GM13977 (cell line): ENCODE measurements at regions not wholly inside any gene's neighbourhood (a gene's known extent, or its start where the extent isn't known, plus 50 kb on each side); places are given as distances from the start of the nearest gene placed in this dataset.
"Not testable (repeated sequence)": the region's sequence is repeated elsewhere in the genome, so short reads cannot be mapped to it uniquely, and the experiment has no call there.

Experiments used
- DNase-seq: peaks from one replicate; pipeline ENCODE4 v3.0.0; 2012; ENCODE audit warnings: low spot score
- in situ Hi-C: fragments of 300-500 bp; cut with MboI; formaldehyde crosslinking; loops from one replicate; pipeline ENCODE4 v1.12.0; 2022; ENCODE audit warnings: low sequenced_read_pairs, low pct_unique_long_range_greater_than_20kb, mixed read lengths, inconsistent platforms; ENCODE audit not compliant: unreplicated experiment
- TF ChIP-seq, protein P1 (sequence below): IDR thresholded peaks from 2 replicates; pipeline ENCODE4 v1.5.1; 2012; ENCODE audit warnings: mild to moderate bottlenecking, control low read depth; ENCODE audit not compliant: insufficient read depth; ENCODE audit errors: extremely low read depth, missing control alignments

DNA sequence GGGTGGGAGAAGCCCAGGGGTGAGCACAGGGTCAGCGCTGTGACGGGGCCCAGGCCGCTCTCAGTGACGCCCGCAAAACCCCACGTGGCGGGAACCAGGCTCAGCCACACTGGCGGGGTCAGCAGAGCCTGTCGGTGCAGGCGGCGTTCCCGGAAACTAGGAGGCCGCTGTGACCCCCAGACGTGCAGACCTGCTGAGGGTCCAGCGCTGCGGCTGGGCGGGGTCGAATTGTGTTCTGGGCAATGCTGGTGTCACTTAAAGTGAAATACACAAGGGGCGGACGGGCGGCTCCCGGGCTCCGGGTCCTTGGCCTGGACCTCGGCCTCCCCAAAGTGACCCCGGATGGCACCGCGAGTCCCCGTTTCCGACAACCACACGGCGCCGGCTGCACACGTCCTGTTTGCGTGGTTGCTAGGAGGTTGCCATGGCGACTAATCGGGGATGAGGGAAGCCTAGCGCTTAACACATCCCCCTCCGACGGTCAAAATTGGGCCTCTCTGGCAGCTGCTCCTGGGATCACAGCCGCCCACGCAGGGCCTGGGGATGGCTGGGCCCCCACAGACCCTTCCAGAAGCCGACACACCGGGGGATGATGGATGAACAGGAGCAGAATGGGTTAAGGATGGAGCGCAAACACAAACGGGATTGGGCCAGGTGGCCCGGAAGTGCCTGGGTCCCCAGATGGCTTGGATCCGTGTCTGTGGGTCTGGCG lies 81.7 kb upstream of the PRR5 start:
- DNase-seq, result peak; percentile 69
- TF ChIP-seq, protein P1, sequence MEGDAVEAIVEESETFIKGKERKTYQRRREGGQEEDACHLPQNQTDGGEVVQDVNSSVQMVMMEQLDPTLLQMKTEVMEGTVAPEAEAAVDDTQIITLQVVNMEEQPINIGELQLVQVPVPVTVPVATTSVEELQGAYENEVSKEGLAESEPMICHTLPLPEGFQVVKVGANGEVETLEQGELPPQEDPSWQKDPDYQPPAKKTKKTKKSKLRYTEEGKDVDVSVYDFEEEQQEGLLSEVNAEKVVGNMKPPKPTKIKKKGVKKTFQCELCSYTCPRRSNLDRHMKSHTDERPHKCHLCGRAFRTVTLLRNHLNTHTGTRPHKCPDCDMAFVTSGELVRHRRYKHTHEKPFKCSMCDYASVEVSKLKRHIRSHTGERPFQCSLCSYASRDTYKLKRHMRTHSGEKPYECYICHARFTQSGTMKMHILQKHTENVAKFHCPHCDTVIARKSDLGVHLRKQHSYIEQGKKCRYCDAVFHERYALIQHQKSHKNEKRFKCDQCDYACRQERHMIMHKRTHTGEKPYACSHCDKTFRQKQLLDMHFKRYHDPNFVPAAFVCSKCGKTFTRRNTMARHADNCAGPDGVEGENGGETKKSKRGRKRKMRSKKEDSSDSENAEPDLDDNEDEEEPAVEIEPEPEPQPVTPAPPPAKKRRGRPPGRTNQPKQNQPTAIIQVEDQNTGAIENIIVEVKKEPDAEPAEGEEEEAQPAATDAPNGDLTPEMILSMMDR, result no peak
- in situ Hi-C loops, result loop anchor here (25.0 kb wide), 1 partner anchor 633 kb away; no protein-coding TSS in a partner anchor

- not testable (repeated sequence) for DNase-seq
- in situ Hi-C loops, result loop anchor here (25.0 kb wide), 1 partner anchor 632 kb away; no protein-coding TSS in a partner anchor
These were observed 82.4 kb upstream of the PRR5 start for GRCh38 chr22:44619560-44620128.

DNA sequence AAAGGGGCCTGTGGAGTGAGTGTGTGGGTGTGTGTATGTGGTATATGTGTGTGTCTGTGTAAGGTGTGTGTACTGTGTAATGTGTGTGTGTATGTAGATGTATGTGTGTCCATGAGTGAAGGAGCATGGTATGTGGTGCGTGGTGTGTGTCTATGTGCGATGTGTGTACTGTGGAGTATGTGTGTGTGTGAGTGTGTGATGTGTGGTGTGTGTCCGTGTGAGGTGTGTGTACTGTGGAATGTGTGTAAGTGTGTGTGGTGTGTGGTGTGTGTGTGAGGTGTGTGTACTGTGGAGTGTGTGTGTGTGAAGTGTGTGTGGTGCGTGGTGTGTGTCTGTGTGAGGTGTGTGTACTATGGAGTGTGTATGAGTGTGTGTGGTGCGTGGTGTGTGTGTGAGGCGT lies 83.1 kb upstream of the PRR5 start:
- in situ Hi-C loops, result loop anchor here (25.0 kb wide), 1 partner anchor 632 kb away; no protein-coding TSS in a partner anchor
- not testable (repeated sequence) for DNase-seq

DNA sequence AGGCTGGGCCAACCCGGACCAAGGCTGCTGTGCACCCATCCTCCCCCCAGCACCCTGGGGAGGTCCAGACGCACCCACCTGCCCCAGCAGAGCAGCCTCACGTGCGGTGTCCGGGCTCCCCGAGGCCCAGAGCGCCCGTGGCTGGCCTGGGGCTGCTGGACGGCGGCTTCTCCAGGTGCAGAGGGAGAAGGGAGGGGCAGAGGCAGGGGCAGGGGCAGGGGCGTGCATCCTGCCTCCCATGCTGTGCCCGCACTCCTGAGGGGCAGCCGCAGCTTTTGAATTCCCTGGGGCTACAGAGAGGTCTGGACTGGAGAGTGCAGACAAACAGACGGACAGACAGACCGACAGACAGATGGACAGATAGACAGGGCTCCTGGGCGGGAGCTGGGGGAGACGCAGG lies 83.6 kb upstream of the PRR5 start:
- in situ Hi-C loops, result loop anchor here (25.0 kb wide), 1 partner anchor 631 kb away; no protein-coding TSS in a partner anchor
- no peak for DNase-seq
- TF ChIP-seq, protein P1, result no peak

- DNase-seq, result no peak
- in situ Hi-C loops, result loop anchor here (25.0 kb wide), 1 partner anchor 631 kb away; no protein-coding TSS in a partner anchor
- TF ChIP-seq, protein P1, result no peak
These were observed 84.2 kb upstream of the PRR5 start for GRCh38 chr22:44617828-44618227.

GRCh38 chr22:44616882-44617655 lies 84.9 kb upstream of the PRR5 start:
- in situ Hi-C loops, result loop anchor here (25.0 kb wide), 1 partner anchor 630 kb away; no protein-coding TSS in a partner anchor
- no peak for DNase-seq
- TF ChIP-seq, protein P1, result no peak

DNA sequence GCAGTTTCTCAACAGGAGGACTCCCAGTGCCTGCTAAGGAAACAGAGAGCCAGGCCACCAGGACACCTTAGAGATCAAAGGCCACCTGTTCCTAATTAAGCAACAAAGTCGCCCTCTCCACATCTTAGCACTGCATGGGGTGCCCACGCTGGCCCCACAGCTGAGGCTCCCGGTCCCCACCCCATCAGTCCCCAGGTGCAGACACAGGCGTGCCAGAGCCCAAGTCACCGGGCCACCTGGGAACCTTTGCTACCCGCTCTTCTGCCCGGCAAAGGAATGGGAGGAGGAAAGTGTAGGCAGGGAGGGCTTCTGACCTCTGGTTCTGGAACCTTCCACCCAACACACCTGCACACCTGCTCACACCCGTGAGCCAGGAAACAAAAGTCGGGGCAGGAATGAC lies 85.5 kb upstream of the PRR5 start:
- in situ Hi-C loops, result loop anchor here (25.0 kb wide), 1 partner anchor 629 kb away; no protein-coding TSS in a partner anchor

More for the DNA sequence above, 85.5 kb upstream of the PRR5 start:
- TF ChIP-seq, protein P1, result no peak
- no peak for DNase-seq
